ENCODE measurements at regions not wholly inside any gene's neighbourhood (a gene's known extent, or its start where the extent isn't known, plus 50 kb on each side); places are given as distances from the start of the nearest gene placed in this dataset.
A peak's percentile ranks its signal among the peaks of the same experiment; 100 is the strongest.
"Not testable (repeated sequence)": the region's sequence is repeated elsewhere in the genome, so short reads cannot be mapped to it uniquely, and the experiment has no call there.

GRCh38 chr10:3255075-3255474, 82.5 kb upstream of the PITRM1 start:
- DNase-seq (ENCODE audit: extremely low read depth in 1 of 2, low read depth in 1 of 2): no peak

GRCh38 chr10:3253974-3254373, 81.4 kb upstream of the PITRM1 start:
- not testable (repeated sequence) for DNase-seq (ENCODE audit: extremely low read depth in 1 of 2, low read depth in 1 of 2)

- no peak for DNase-seq (ENCODE audit: extremely low read depth in 1 of 2, low read depth in 1 of 2)
Observed at GRCh38 chr10:3251172-3251571, 78.6 kb upstream of the PITRM1 start.

DNA sequence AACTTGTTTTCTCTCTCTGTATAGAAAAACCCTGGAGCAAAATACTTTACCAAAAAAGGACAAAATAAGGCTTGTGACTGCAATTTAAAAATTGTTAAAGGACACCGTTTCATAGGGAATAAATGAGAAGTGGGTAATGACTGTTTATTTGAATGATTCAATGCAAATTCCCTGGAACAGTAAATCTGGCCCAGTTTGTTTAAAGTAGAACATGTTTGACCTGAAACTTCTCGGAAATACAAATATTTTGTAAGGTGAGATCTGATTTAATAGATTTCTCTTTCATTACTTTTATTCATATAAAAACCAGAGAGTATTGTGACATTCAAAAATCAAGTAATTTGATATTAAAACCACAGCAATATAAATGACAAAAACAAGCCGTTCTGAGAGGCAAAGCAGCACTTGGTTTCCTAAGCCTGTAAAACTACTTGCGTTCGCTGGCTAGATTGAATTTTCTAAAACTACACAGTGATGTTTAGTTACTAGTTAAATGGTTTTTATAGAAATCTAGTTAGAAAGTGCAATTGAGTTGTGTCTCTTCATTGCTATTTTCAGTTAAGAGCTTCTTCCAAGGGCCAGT, 76.8 kb upstream of the PITRM1 start:
- no peak for DNase-seq (ENCODE audit: extremely low read depth in 1 of 2, low read depth in 1 of 2)

DNA sequence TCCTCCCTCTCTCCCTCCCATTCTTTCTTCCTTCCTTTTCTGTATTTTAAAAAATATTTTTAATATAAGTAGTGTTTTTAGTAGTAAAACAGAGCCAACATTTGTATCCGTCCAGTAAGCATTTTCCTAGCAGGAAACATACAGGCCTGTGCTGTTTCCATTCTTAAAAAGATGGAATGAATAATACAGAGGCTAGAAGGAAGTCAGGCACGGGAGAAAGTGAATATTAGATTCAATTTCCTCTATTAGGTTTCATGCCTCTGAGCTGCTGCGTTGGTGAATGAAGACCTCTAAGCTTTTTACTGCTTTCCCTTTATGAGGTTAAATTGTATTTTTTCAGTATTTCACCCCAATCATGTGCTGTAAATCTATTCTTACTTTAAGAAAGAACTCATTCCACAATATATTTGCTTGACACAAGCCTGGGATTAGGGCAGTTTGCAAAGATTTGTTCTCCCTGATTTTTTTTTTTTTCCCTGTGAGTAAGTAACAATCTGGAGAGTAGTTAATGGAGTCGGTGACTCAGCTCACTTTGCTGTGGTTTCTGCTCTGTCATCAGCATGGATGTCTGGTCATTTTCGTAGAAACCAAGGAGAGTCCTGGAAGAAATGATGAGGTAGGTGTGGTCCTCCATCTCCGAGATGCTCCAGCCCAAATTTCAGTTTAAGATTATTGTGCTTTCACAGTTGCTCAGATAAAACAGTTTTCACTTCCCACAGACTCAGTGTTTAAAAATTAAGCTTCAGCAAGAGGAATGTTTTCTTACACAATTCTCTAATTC, 76.1 kb upstream of the PITRM1 start:
- DNase-seq (ENCODE audit: extremely low read depth in 1 of 2, low read depth in 1 of 2): no peak

DNA sequence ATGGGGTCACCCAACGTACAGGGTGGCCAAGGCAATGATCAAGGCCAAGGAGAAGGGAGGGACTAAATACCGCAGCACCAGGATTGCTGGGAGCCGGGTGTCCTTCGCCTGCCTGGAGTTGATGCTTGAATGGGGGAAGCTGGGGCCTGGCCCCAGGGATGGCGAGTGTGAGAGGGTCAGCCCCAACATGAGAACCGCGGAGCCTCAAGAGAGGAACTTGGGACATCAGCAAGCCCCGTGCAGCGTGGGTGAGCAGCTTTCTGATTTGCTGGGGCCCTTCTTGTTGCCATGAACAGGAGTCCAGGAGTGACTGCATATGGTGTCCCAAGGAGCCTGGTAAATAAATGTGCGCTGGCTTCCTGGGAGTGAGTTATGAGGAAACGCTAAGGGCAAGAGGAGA, 72.8 kb upstream of the PITRM1 start:
- DNase-seq (ENCODE audit: extremely low read depth in 1 of 2, low read depth in 1 of 2): no peak

- no peak for DNase-seq (ENCODE audit: extremely low read depth in 1 of 2, low read depth in 1 of 2)
Observed at GRCh38 chr10:3241967-3242650, 69.5 kb upstream of the PITRM1 start.

DNA sequence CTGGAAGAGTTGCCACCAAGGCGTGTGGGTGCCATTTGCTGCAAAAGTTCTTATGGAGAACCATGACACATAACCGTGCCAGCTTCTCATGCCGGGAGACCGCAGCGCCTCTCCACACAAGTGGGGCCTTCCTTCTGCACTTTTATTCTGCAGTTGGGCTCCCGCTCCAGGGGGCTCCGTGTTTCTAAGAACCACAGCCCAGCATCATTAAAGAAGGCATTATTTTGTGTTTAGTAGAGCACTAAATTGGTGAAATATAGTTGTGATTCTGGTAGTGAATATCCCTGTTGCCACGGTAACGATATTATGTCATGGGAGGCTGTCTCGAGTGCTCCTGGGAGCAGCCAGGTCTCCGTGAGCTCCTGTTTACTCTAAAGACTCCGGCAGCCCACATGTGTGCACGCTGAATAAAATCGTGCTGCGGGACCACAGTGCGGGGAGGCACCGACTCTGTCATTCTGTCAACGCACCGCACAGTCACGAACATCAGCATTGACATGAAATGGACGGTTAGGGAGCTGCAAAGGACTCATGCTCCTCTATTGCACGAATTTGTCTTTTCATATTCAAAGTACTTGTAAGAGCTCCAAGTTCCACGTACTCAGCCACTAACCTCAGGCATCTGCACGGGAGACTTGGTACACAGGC, 68.8 kb upstream of the PITRM1 start:
- no peak for DNase-seq (ENCODE audit: extremely low read depth in 1 of 2, low read depth in 1 of 2)

GRCh38 chr10:3239920-3240894, 67.6 kb upstream of the PITRM1 start:
- DNase-seq (ENCODE audit: extremely low read depth in 1 of 2, low read depth in 1 of 2): no peak

GRCh38 chr10:3239066-3239919, 66.7 kb upstream of the PITRM1 start:
- DNase-seq (ENCODE audit: extremely low read depth in 1 of 2, low read depth in 1 of 2): peak; percentile 20 to 52

GRCh38 chr10:3238115-3238871, 65.7 kb upstream of the PITRM1 start:
- DNase-seq (ENCODE audit: extremely low read depth in 1 of 2, low read depth in 1 of 2): no peak

GRCh38 chr10:3237530-3237929, 64.9 kb upstream of the PITRM1 start:
- DNase-seq (ENCODE audit: extremely low read depth in 1 of 2, low read depth in 1 of 2): no peak

- DNase-seq (ENCODE audit: extremely low read depth in 1 of 2, low read depth in 1 of 2): no peak
Observed at GRCh38 chr10:3236644-3237404, 64.2 kb upstream of the PITRM1 start.

- no peak for DNase-seq (ENCODE audit: extremely low read depth in 1 of 2, low read depth in 1 of 2)
Observed at GRCh38 chr10:3235996-3236510, 63.5 kb upstream of the PITRM1 start.

- DNase-seq (ENCODE audit: extremely low read depth in 1 of 2, low read depth in 1 of 2): no peak
Observed at GRCh38 chr10:3235395-3235794, 62.8 kb upstream of the PITRM1 start.

DNA sequence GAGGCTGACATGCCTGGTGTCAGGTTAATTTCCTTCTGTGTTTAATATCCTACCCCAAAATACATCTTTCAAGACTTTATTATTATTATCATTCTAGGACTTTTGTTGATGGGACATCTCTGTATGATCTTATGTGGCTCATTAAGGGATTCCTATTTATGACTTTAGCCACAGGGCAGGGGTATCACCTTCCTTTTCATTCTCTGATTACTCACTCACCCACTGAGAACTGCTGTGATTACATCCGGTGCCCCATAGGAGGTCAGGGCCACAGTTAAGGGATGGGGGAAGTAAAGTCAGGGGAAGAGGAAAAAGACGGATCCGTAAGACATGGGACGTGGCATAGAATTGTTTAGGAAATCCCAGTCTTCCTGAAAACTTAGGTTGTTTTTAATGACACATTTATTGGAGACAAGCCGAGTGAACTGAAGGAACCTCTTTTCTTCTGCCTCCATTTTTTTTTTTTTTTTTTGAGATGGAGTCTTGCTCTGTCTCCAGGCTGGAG, 61.0 kb upstream of the PITRM1 start:
- DNase-seq (ENCODE audit: extremely low read depth in 1 of 2, low read depth in 1 of 2): no peak

- no peak for DNase-seq (ENCODE audit: extremely low read depth in 1 of 2, low read depth in 1 of 2)
Observed at GRCh38 chr10:3231951-3232730, 59.6 kb upstream of the PITRM1 start.

Data from activated CD8-positive, alpha-beta memory T cell treated with anti-CD3 and anti-CD28 coated beads for 1 hour (primary cell).